ENCODE measurements at regions not wholly inside any gene's neighbourhood (a gene's known extent, or its start where the extent isn't known, plus 50 kb on each side); places are given as distances from the start of the nearest gene placed in this dataset.

- Histone ChIP-seq H3K27ac (ENCODE audit: low read depth, low read length) (peak overlapping the region; percentile 83), H3K4me1 (ENCODE audit: insufficient read depth, low read length) (peaks cover 38% of the 10 kb centered on the region), H4K20me1 (ENCODE audit: insufficient read depth, low read length) (no peaks in the 10 kb centered on the region), H3K79me2 (ENCODE audit: insufficient read depth, low read length) (no peaks in the 10 kb centered on the region), H3K9me3 (ENCODE audit: low read depth, low read length) (no peaks in the 10 kb centered on the region), H3K4me2 (ENCODE audit: insufficient read depth, low read length) (peak overlapping the region; percentile 75), H3K27me3 (ENCODE audit: insufficient read depth, low read length) (no peaks in the 10 kb centered on the region), H3K36me3 (ENCODE audit: insufficient read depth, low read length) (no peaks in the 10 kb centered on the region), H2AFZ (ENCODE audit: low read length) (no peak overlapping the region), H3K4me3 (ENCODE audit: insufficient read depth, low read length) (peak overlapping the region; percentile 24)
- no peak for TF ChIP-seq CTCF (IDR thresholded peaks at IDR 0.05; ENCODE audit: extremely low read depth, low read depth, low read length)
- no peak for DNase-seq (ENCODE audit: insufficient read length, low spot score, missing footprints)
Measured at GRCh38 chr13:24032674-24033073, 127.8 kb upstream of the SPATA13 start.

DNA sequence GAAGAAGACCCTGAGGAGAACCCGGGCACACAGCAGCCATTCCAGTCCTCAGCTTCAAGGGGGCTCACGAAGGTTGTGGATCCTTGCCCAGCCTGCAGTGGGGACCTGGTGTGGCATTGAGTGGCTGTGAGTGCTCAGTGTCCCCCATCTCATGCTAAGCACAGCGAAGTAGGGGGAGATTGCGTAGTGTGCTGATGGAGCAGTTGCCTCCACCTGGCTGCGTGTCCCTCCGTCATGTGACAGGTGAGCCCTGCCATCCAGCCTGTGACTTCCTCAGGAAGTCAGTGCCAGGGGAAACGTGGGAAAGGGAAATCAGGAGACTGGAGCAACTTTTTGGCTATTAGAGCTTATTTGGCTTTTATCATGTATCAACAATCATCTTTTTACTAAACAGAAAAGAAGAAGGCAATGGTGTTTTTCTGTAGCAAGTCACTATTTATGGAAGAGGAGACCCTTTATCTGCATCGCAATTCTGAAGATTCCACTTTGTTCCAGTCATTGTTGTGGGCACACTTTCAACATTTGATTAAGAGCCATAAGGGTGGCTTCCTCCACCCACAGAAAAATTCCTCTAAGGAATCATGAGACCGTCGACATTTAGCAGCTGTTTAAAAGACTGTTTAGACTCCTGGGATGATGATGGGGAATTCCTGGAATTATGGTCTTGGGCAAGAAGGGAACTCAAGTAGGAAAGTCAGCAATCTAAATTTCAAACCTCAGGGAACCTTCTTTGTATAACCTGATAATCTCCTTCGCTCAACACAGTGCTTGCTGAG is 126.8 kb upstream of the SPATA13 start:
- Histone ChIP-seq H3K27me3 (ENCODE audit: insufficient read depth, low read length) (no peaks in the 10 kb centered on the region), H3K79me2 (ENCODE audit: insufficient read depth, low read length) (no peaks in the 10 kb centered on the region), H4K20me1 (ENCODE audit: insufficient read depth, low read length) (no peaks in the 10 kb centered on the region), H3K4me3 (ENCODE audit: insufficient read depth, low read length) (no peak overlapping the region), H3K36me3 (ENCODE audit: insufficient read depth, low read length) (no peaks in the 10 kb centered on the region), H3K27ac (ENCODE audit: low read depth, low read length) (peak overlapping the region; percentile 83), H2AFZ (ENCODE audit: low read length) (no peak overlapping the region), H3K9me3 (ENCODE audit: low read depth, low read length) (no peaks in the 10 kb centered on the region), H3K4me1 (ENCODE audit: insufficient read depth, low read length) (peaks cover 44% of the 10 kb centered on the region), H3K4me2 (ENCODE audit: insufficient read depth, low read length) (peak overlapping the region; percentile 75)
- no peak for TF ChIP-seq CTCF (IDR thresholded peaks at IDR 0.05; ENCODE audit: extremely low read depth, low read depth, low read length)
- DNase-seq (ENCODE audit: insufficient read length, low spot score, missing footprints): peak; percentile 72

- H4K20me1 ChIP-seq (ENCODE audit: insufficient read depth, low read length): no peaks in the 10 kb centered on the region
- TF ChIP-seq CTCF (IDR thresholded peaks at IDR 0.05; ENCODE audit: extremely low read depth, low read depth, low read length): no peak
- no peak overlapping the region for H3K27ac ChIP-seq (ENCODE audit: low read depth, low read length)
- no peak overlapping the region for H2AFZ ChIP-seq (ENCODE audit: low read length)
- H3K27me3 ChIP-seq (ENCODE audit: insufficient read depth, low read length): no peaks in the 10 kb centered on the region
- H3K36me3 ChIP-seq (ENCODE audit: insufficient read depth, low read length): no peaks in the 10 kb centered on the region
- H3K4me2 ChIP-seq (ENCODE audit: insufficient read depth, low read length): no peak overlapping the region
- peaks cover 50% of the 10 kb centered on the region for H3K4me1 ChIP-seq (ENCODE audit: insufficient read depth, low read length)
- DNase-seq (ENCODE audit: insufficient read length, low spot score, missing footprints): no peak
- H3K79me2 ChIP-seq (ENCODE audit: insufficient read depth, low read length): no peaks in the 10 kb centered on the region
- H3K4me3 ChIP-seq (ENCODE audit: insufficient read depth, low read length): no peak overlapping the region
- H3K9me3 ChIP-seq (ENCODE audit: low read depth, low read length): no peaks in the 10 kb centered on the region
Measured at GRCh38 chr13:24035411-24035810, 125.1 kb upstream of the SPATA13 start.

DNA sequence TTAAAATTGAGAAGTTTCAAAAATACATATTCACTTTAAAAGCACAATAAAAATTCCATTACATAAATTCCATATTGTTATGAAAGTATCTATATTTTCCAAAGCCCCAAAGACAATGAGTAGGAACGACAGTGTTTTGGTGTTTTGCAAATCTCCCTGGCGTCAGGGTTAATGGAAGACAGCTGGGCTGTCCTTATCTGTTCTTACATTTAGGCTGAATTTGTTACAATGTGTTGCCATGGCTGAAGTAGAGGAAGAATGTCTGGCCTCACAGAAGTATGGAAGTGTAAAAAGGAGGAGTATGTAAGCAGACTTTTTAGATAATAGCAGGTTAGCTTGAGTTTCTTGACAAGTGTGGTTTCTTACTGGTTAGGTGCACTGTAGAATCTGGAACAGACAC is 124.4 kb upstream of the SPATA13 start:
- peak; percentile 31 for DNase-seq (ENCODE audit: insufficient read length, low spot score, missing footprints)
- Histone ChIP-seq H3K4me3 (ENCODE audit: insufficient read depth, low read length) (no peak overlapping the region), H3K27me3 (ENCODE audit: insufficient read depth, low read length) (no peaks in the 10 kb centered on the region), H3K4me2 (ENCODE audit: insufficient read depth, low read length) (no peak overlapping the region), H4K20me1 (ENCODE audit: insufficient read depth, low read length) (no peaks in the 10 kb centered on the region), H3K36me3 (ENCODE audit: insufficient read depth, low read length) (no peaks in the 10 kb centered on the region), H3K27ac (ENCODE audit: low read depth, low read length) (no peak overlapping the region), H3K9me3 (ENCODE audit: low read depth, low read length) (no peaks in the 10 kb centered on the region), H3K79me2 (ENCODE audit: insufficient read depth, low read length) (no peaks in the 10 kb centered on the region), H2AFZ (ENCODE audit: low read length) (no peak overlapping the region), H3K4me1 (ENCODE audit: insufficient read depth, low read length) (peaks cover 50% of the 10 kb centered on the region)
- no peak for TF ChIP-seq CTCF (IDR thresholded peaks at IDR 0.05; ENCODE audit: extremely low read depth, low read depth, low read length)

Data from osteoblast (primary cell).